ENCODE measurements at regions not wholly inside any gene's neighbourhood (a gene's known extent, or its start where the extent isn't known, plus 50 kb on each side); places are given as distances from the start of the nearest gene placed in this dataset.
"Not testable (repeated sequence)": the region's sequence is repeated elsewhere in the genome, so short reads cannot be mapped to it uniquely, and the experiment has no call there.

DNA sequence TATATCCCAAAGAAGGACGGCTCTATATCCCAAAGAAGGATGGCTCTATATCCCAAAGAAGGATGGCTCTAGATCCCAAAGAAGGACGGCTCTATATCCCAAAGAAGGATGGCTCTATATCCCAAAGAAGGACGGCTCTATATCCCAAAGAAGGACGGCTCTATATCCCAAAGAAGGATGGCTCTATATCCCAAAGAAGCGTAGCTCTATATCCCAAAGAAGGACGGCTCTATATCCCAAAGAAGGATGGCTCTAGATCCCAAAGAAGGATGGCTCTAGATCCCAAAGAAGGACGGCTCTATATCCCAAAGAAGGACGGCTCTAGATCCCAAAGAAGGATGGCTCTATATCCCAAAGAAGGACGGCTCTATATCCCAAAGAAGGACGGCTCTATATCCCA, 170.1 kb downstream of the KIF26A start:
- not testable (repeated sequence) for TF ChIP-seq POLR2A, POLR2AphosphoS5 (IDR thresholded peaks at IDR 0.05)
- TF ChIP-seq, protein P1, sequence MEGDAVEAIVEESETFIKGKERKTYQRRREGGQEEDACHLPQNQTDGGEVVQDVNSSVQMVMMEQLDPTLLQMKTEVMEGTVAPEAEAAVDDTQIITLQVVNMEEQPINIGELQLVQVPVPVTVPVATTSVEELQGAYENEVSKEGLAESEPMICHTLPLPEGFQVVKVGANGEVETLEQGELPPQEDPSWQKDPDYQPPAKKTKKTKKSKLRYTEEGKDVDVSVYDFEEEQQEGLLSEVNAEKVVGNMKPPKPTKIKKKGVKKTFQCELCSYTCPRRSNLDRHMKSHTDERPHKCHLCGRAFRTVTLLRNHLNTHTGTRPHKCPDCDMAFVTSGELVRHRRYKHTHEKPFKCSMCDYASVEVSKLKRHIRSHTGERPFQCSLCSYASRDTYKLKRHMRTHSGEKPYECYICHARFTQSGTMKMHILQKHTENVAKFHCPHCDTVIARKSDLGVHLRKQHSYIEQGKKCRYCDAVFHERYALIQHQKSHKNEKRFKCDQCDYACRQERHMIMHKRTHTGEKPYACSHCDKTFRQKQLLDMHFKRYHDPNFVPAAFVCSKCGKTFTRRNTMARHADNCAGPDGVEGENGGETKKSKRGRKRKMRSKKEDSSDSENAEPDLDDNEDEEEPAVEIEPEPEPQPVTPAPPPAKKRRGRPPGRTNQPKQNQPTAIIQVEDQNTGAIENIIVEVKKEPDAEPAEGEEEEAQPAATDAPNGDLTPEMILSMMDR (IDR thresholded peaks at IDR 0.05), result not testable (repeated sequence)
